Naive thymus-derived CD4-positive, alpha-beta T cell (primary cell): ENCODE measurements at regions not wholly inside any gene's neighbourhood (a gene's known extent, or its start where the extent isn't known, plus 50 kb on each side); places are given as distances from the start of the nearest gene placed in this dataset.

Source experiments
- ATAC-seq: fragments of 150-1000 bp; cut with Tn5 transposase; 2 replicates; pipeline ENCODE4 v1.10.0; 2021; ENCODE audit warnings: mild to moderate bottlenecking, moderate library complexity
- CTCF ChIA-PET: fragments of 350-600 bp; sonication (Branson Sonifier 250); formaldehyde crosslinking; loops from one replicate; lab custom pipeline; 2021; ENCODE audit warnings: antibody characterized with exemption; lab: Charles Lee
- POLR2A ChIA-PET: fragments of 350-600 bp; sonication (Branson Sonifier 250); formaldehyde crosslinking; loops from one replicate; lab custom pipeline; 2021; ENCODE audit warnings: antibody characterized with exemption, inconsistent platforms; lab: Charles Lee
- DNase-seq, 9 donors: peaks; one replicate each; pipeline versions ENCODE4 v3.0.0 to v3.0.0-alpha.2; 2020 to 2022; ENCODE audit warnings: mixed read lengths in 1 of 9
- H3K27ac ChIP-seq: one replicate; pipeline ENCODE4 v1.7.0; 2013; ENCODE audit warnings: mild to moderate bottlenecking, low read depth, low read length, moderate library complexity
- H3K27me3 ChIP-seq, 2 donors: one replicate each; pipeline ENCODE4 v1.7.0; 2013; ENCODE audit warnings: low read length in 2 of 2, mild to moderate bottlenecking in 2 of 2, moderate library complexity in 2 of 2; ENCODE audit not compliant: control insufficient read depth in 2 of 2, insufficient read depth in 2 of 2
- H3K36me3 ChIP-seq, 3 experiments: 1 replicate in 2 of 3; 2 replicates in 1 of 3; pipeline ENCODE4 v1.7.0; 2013; ENCODE audit warnings: low read length in 3 of 3, mild to moderate bottlenecking in 3 of 3, moderate library complexity in 1 of 3; ENCODE audit not compliant: insufficient read depth in 3 of 3, control insufficient read depth in 2 of 3
- H3K4me1 ChIP-seq, 2 donors: one replicate each; pipeline ENCODE4 v1.7.0; 2013; ENCODE audit warnings: low read length in 2 of 2, mild to moderate bottlenecking in 2 of 2, moderate library complexity in 1 of 2; ENCODE audit not compliant: control insufficient read depth in 2 of 2, insufficient read depth in 2 of 2
- H3K4me3 ChIP-seq: 2 replicates; pipeline ENCODE4 v1.7.0; 2013; ENCODE audit warnings: mild to moderate bottlenecking, low read length
- H3K9me3 ChIP-seq, 3 experiments: 1 replicate in 2 of 3; 2 replicates in 1 of 3; pipeline ENCODE4 v1.7.0; 2013; ENCODE audit warnings: low read length in 3 of 3; ENCODE audit not compliant: control insufficient read depth in 2 of 3
- H3K27ac Mint-ChIP-seq, 9 donors: one replicate each; pipeline ENCODE4 v1.8.0; 2020 to 2022; ENCODE audit warnings: mixed read lengths in 9 of 9, mild to moderate bottlenecking in 8 of 9, moderate library complexity in 5 of 9, inconsistent platforms in 2 of 9
- H3K27me3 Mint-ChIP-seq, 5 donors: one replicate each; pipeline ENCODE4 v1.8.0; 2021 to 2022; ENCODE audit warnings: mixed read lengths in 5 of 5, mild to moderate bottlenecking in 1 of 5
- H3K36me3 Mint-ChIP-seq, 5 donors: one replicate each; pipeline ENCODE4 v1.8.0; 2020 to 2022; ENCODE audit warnings: mixed read lengths in 5 of 5, mild to moderate bottlenecking in 3 of 5, inconsistent platforms in 1 of 5
- H3K4me1 Mint-ChIP-seq, 7 donors: one replicate each; pipeline ENCODE4 v1.8.0; 2020 to 2022; ENCODE audit warnings: mixed read lengths in 7 of 7, mild to moderate bottlenecking in 3 of 7, inconsistent platforms in 1 of 7
- H3K4me3 Mint-ChIP-seq, 10 donors: one replicate each; pipeline ENCODE4 v1.8.0; 2020 to 2022; ENCODE audit warnings: mild to moderate bottlenecking in 10 of 10, mixed read lengths in 10 of 10, moderate library complexity in 6 of 10, inconsistent platforms in 2 of 10
- H3K9me3 Mint-ChIP-seq, 11 donors: one replicate each; pipeline ENCODE4 v1.8.0; 2020 to 2022; ENCODE audit warnings: mixed read lengths in 11 of 11, mild to moderate bottlenecking in 4 of 11, inconsistent platforms in 1 of 11, moderate library complexity in 1 of 11
- intact Hi-C, 2 donors: fragments of 100-400 bp; cut with micrococcal nuclease; formaldehyde crosslinking; loops; one replicate each; pipeline ENCODE4 v1.15.1; 2023

GRCh38 chr11:95451682-95452081 lies 220.7 kb upstream of the SESN3 start:
- CTCF ChIA-PET = no interaction called here
- Histone ChIP-seq H3K4me3 (no peak overlapping the region), H3K27ac (no peak overlapping the region), H3K9me3 (no peaks in the 10 kb centered on the region), H3K36me3 (no peaks in the 10 kb centered on the region), H3K4me1 (no peaks in the 10 kb centered on the region), H3K27me3 (no peaks in the 10 kb centered on the region)
- no peak overlapping the region for H3K4me3 Mint-ChIP-seq
- no peak overlapping the region for H3K27ac Mint-ChIP-seq
- intact Hi-C loops = no loop called here
- DNase-seq (no peak), ATAC-seq (peak; percentile 22)
- H3K9me3 Mint-ChIP-seq = peaks cover 0 to 13% (median 0%) of the 10 kb centered on the region in 11 donors
- H3K4me1 Mint-ChIP-seq = peaks cover 0 to 27% (median 4%) of the 10 kb centered on the region in 7 donors
- POLR2A ChIA-PET = no interaction called here
- H3K36me3 Mint-ChIP-seq = peaks cover 0 to 2% (median 0%) of the 10 kb centered on the region in 5 donors
- H3K27me3 Mint-ChIP-seq = peaks cover 0 to 4% (median 0%) of the 10 kb centered on the region in 5 donors

DNA sequence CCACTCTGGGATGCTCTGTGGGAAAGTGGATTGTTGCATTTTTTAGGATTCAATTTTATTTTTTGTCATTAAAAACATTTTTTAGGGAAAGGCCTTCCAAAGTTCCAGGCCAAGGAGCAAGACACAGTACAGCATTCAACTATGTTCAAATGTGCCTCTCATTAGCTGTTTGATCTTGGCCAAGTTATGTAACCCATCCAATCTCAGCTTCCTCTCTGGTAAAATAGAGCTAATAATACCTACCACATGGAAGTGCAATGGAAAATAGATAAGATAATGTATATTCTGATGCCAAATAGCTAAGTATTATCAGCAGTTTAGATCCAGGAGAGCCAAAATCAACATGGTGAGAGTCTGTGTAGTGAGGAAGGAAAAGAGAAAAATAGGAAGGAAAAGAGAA lies 220.3 kb upstream of the SESN3 start:
- no peaks in the 10 kb centered on the region for H3K4me1 ChIP-seq
- POLR2A ChIA-PET = no interaction called here

GRCh38 chr11:95450547-95451123 lies 219.6 kb upstream of the SESN3 start:
- POLR2A ChIA-PET = no interaction called here
- H3K4me3 Mint-ChIP-seq = no peak overlapping the region

More for the DNA sequence above, 220.3 kb upstream of the SESN3 start:
- intact Hi-C loops = no loop called here
- peaks cover 0 to 2% (median 0%) of the 10 kb centered on the region in 5 donors for H3K36me3 Mint-ChIP-seq
- H3K4me3 Mint-ChIP-seq = no peak overlapping the region
- peaks cover 0 to 12% (median 0%) of the 10 kb centered on the region in 11 donors for H3K9me3 Mint-ChIP-seq
- Histone ChIP-seq H3K27me3 (no peaks in the 10 kb centered on the region), H3K9me3 (no peaks in the 10 kb centered on the region), H3K36me3 (no peaks in the 10 kb centered on the region), H3K27ac (no peak overlapping the region), H3K4me3 (no peak overlapping the region)
- H3K27me3 Mint-ChIP-seq = peaks cover 0 to 4% (median 0%) of the 10 kb centered on the region in 5 donors
- H3K4me1 Mint-ChIP-seq = peaks cover 0 to 27% (median 4%) of the 10 kb centered on the region in 7 donors
- ATAC-seq (no peak), DNase-seq (no peak)
- no peak overlapping the region for H3K27ac Mint-ChIP-seq
- CTCF ChIA-PET = no interaction called here

GRCh38 chr11:95445746-95446333 lies 214.8 kb upstream of the SESN3 start:
- no peaks in the 10 kb centered on the region for H3K36me3 ChIP-seq
- DNase-seq = no peak
- no peaks in the 10 kb centered on the region for H3K27me3 ChIP-seq
- Mint-ChIP-seq H3K4me1 (peaks cover 7 to 30% (median 12%) of the 10 kb centered on the region in 7 donors), H3K36me3 (peaks cover 0 to 2% (median 0%) of the 10 kb centered on the region in 5 donors), H3K27ac (no peak overlapping the region), H3K9me3 (peaks cover 0 to 8% (median 0%) of the 10 kb centered on the region in 11 donors), H3K4me3 (no peak overlapping the region), H3K27me3 (peaks cover 0 to 4% (median 0%) of the 10 kb centered on the region in 5 donors)
- H3K9me3 ChIP-seq = no peaks in the 10 kb centered on the region
- no peaks in the 10 kb centered on the region for H3K4me1 ChIP-seq
- no peak for ATAC-seq
- ChIA-PET POLR2A (interaction anchor here (0.5 to 1.7 kb wide), 2 partner anchors 9 to 120 kb away, joined by 3 to 7 read pairs; no protein-coding TSS in a partner anchor), CTCF (no interaction called here)
- H3K27ac ChIP-seq = no peak overlapping the region
- intact Hi-C loops = loop anchor here in 1 of 2 donors (10.0 kb wide), 1 partner anchor 211 kb away; the partner anchor contains the start of gene SESN3
- no peak overlapping the region for H3K4me3 ChIP-seq

More at GRCh38 chr11:95450547-95451123, 219.6 kb upstream of the SESN3 start:
- Mint-ChIP-seq H3K4me1 (peaks cover 0 to 21% (median 4%) of the 10 kb centered on the region in 7 donors), H3K9me3 (peaks cover 0 to 8% (median 0%) of the 10 kb centered on the region in 11 donors), H3K27ac (no peak overlapping the region), H3K36me3 (peaks cover 0 to 2% (median 0%) of the 10 kb centered on the region in 5 donors), H3K27me3 (peaks cover 0 to 4% (median 0%) of the 10 kb centered on the region in 5 donors)
- ATAC-seq (no peak), DNase-seq (no peak)
- Histone ChIP-seq H3K27ac (no peak overlapping the region), H3K4me3 (no peak overlapping the region), H3K27me3 (no peaks in the 10 kb centered on the region), H3K4me1 (no peaks in the 10 kb centered on the region), H3K9me3 (no peaks in the 10 kb centered on the region), H3K36me3 (no peaks in the 10 kb centered on the region)
- intact Hi-C loops = no loop called here
- CTCF ChIA-PET = no interaction called here

- peak overlapping the region in 1 of 9 donors; percentile 37 for H3K27ac Mint-ChIP-seq
Measured at GRCh38 chr11:95444309-95445241, 213.6 kb upstream of the SESN3 start.

GRCh38 chr11:95443386-95443785 lies 212.4 kb upstream of the SESN3 start:
- Histone ChIP-seq H3K27me3 (no peaks in the 10 kb centered on the region), H3K27ac (no peak overlapping the region), H3K36me3 (no peaks in the 10 kb centered on the region), H3K9me3 (no peaks in the 10 kb centered on the region), H3K4me1 (no peaks in the 10 kb centered on the region), H3K4me3 (no peak overlapping the region)
- Mint-ChIP-seq H3K27me3 (no peaks in the 10 kb centered on the region), H3K36me3 (no peaks in the 10 kb centered on the region), H3K27ac (peak overlapping the region in 2 of 9 donors; percentile 21 to 31), H3K4me3 (no peak overlapping the region), H3K4me1 (peaks cover 7 to 20% (median 12%) of the 10 kb centered on the region in 7 donors), H3K9me3 (peaks cover 0 to 6% (median 0%) of the 10 kb centered on the region in 11 donors)
- DNase-seq = no peak
- intact Hi-C loops = loop anchor here in 1 of 2 donors (10.0 kb wide), 1 partner anchor 209 kb away; the partner anchor contains the start of gene SESN3
- ChIA-PET POLR2A (interaction anchor here (0.6 kb wide), 1 partner anchor 83 kb away, joined by 3 read pairs; no protein-coding TSS in a partner anchor), CTCF (interaction anchor here (0.6 kb wide), 1 partner anchor 13 kb away, joined by 3 read pairs; no protein-coding TSS in a partner anchor)
- ATAC-seq = peak; percentile 57

More at GRCh38 chr11:95444309-95445241, 213.6 kb upstream of the SESN3 start:
- ChIA-PET CTCF (interaction anchor here (0.8 to 1.3 kb wide), 2 partner anchors 12 to 261 kb away, joined by 4 to 5 read pairs; no protein-coding TSS in a partner anchor), POLR2A (interaction anchor here (0.6 to 1.7 kb wide), 6 partner anchors 9 to 706 kb away, joined by 3 to 7 read pairs (median 3); no protein-coding TSS in a partner anchor)
- Histone ChIP-seq H3K27ac (no peak overlapping the region), H3K4me3 (no peak overlapping the region), H3K36me3 (no peaks in the 10 kb centered on the region), H3K9me3 (no peaks in the 10 kb centered on the region), H3K4me1 (no peaks in the 10 kb centered on the region), H3K27me3 (no peaks in the 10 kb centered on the region)
- Mint-ChIP-seq H3K36me3 (no peaks in the 10 kb centered on the region), H3K9me3 (peaks cover 0 to 6% (median 0%) of the 10 kb centered on the region in 11 donors), H3K4me3 (no peak overlapping the region), H3K27me3 (peaks cover 0 to 2% (median 0%) of the 10 kb centered on the region in 5 donors), H3K4me1 (peaks cover 7 to 21% (median 12%) of the 10 kb centered on the region in 7 donors)
- ATAC-seq (peak; percentile 22), DNase-seq (no peak)
- intact Hi-C loops = loop anchor here in 1 of 2 donors (10.0 kb wide), 1 partner anchor 210 kb away; the partner anchor contains the start of gene SESN3
